ENCODE measurements at regions not wholly inside any gene's neighbourhood (a gene's known extent, or its start where the extent isn't known, plus 50 kb on each side); places are given as distances from the start of the nearest gene placed in this dataset.
A peak's percentile ranks its signal among the peaks of the same experiment; 100 is the strongest.

DNA sequence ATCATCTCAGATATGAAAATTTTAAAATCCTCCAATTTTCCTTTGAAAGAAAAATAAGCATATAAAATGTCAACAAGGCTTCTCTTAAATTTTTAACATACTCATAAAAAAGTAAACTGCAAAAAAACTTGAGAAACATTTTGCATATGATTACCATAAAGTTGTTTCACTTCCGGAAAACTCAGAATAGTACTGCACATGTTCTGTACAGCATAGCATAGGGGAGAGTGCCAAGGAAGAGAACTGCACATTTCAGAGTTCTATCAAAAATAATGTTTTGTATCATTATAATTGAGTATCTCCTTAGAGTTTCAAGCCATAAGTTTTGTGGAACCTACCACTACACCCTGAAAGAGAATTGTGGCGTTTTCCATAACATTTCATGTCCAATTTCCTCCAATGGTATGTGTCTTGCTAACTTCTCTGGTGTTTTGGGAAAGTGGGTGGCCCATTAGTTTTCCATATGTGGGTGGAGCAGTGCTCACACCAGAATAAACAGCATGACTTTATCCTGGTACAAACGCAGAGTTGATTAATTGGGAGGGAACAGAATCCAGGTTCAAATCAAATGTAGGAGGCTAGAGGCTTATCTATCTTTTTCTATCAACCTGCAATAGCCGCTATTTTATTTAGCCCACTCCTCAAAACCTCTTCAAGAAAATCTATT is 430.9 kb downstream of the LMO4 start:
- TF ChIP-seq CTCF (IDR thresholded peaks at IDR 0.05; ENCODE audit: extremely low read depth, low read depth, low read length) = no peak
- Histone ChIP-seq H3K4me1 (ENCODE audit: insufficient read depth, low read length) (peaks cover 10% of the 10 kb centered on the region), H3K36me3 (ENCODE audit: insufficient read depth, low read length) (no peaks in the 10 kb centered on the region), H3K27ac (ENCODE audit: low read depth, low read length) (no peak overlapping the region), H3K4me3 (ENCODE audit: insufficient read depth, low read length) (no peak overlapping the region), H3K27me3 (ENCODE audit: insufficient read depth, low read length) (no peaks in the 10 kb centered on the region), H3K4me2 (ENCODE audit: insufficient read depth, low read length) (no peak overlapping the region), H2AFZ (ENCODE audit: low read length) (no peak overlapping the region), H4K20me1 (ENCODE audit: insufficient read depth, low read length) (no peaks in the 10 kb centered on the region), H3K79me2 (ENCODE audit: insufficient read depth, low read length) (no peaks in the 10 kb centered on the region), H3K9me3 (ENCODE audit: low read depth, low read length) (no peaks in the 10 kb centered on the region)
- no peak for DNase-seq (ENCODE audit: insufficient read length, low spot score, missing footprints)

- Histone ChIP-seq H3K4me1 (ENCODE audit: insufficient read depth, low read length) (peaks cover 13% of the 10 kb centered on the region), H3K9me3 (ENCODE audit: low read depth, low read length) (no peaks in the 10 kb centered on the region), H3K36me3 (ENCODE audit: insufficient read depth, low read length) (no peaks in the 10 kb centered on the region), H3K4me3 (ENCODE audit: insufficient read depth, low read length) (no peak overlapping the region), H3K79me2 (ENCODE audit: insufficient read depth, low read length) (no peaks in the 10 kb centered on the region), H4K20me1 (ENCODE audit: insufficient read depth, low read length) (no peaks in the 10 kb centered on the region), H3K27me3 (ENCODE audit: insufficient read depth, low read length) (no peaks in the 10 kb centered on the region), H3K4me2 (ENCODE audit: insufficient read depth, low read length) (no peak overlapping the region), H2AFZ (ENCODE audit: low read length) (no peak overlapping the region), H3K27ac (ENCODE audit: low read depth, low read length) (no peak overlapping the region)
- TF ChIP-seq CTCF (IDR thresholded peaks at IDR 0.05; ENCODE audit: extremely low read depth, low read depth, low read length) = no peak
- no peak for DNase-seq (ENCODE audit: insufficient read length, low spot score, missing footprints)
Observed at GRCh38 chr1:87760155-87760554, 431.5 kb downstream of the LMO4 start.

DNA sequence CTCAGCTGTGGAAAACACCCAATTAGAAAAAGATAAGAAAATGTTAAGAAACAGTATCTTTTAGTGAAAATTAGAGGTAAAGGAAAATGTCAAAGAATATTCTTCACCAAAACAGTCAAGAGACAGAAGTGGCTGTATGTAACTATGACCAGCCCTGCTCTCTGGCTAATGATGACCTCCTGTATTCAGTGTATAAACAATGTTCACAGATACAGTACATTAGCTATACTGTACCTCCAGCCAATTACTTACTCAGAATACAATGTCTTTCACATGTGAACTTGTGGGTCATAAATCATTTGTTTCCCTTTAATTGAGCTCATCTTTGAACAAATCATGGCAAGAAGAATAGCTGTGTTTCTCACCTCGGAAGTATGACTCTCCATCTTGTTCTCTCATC is 432.0 kb downstream of the LMO4 start:
- Histone ChIP-seq H3K9me3 (ENCODE audit: low read depth, low read length) (no peaks in the 10 kb centered on the region), H3K79me2 (ENCODE audit: insufficient read depth, low read length) (no peaks in the 10 kb centered on the region), H3K36me3 (ENCODE audit: insufficient read depth, low read length) (no peaks in the 10 kb centered on the region), H3K4me3 (ENCODE audit: insufficient read depth, low read length) (no peak overlapping the region), H2AFZ (ENCODE audit: low read length) (no peak overlapping the region), H3K27me3 (ENCODE audit: insufficient read depth, low read length) (no peaks in the 10 kb centered on the region), H4K20me1 (ENCODE audit: insufficient read depth, low read length) (no peaks in the 10 kb centered on the region), H3K27ac (ENCODE audit: low read depth, low read length) (no peak overlapping the region), H3K4me2 (ENCODE audit: insufficient read depth, low read length) (no peak overlapping the region), H3K4me1 (ENCODE audit: insufficient read depth, low read length) (peaks cover 18% of the 10 kb centered on the region)
- no peak for DNase-seq (ENCODE audit: insufficient read length, low spot score, missing footprints)
- TF ChIP-seq CTCF (IDR thresholded peaks at IDR 0.05; ENCODE audit: extremely low read depth, low read depth, low read length) = no peak

- Histone ChIP-seq H2AFZ (ENCODE audit: low read length) (peak overlapping the region; percentile 30), H3K79me2 (ENCODE audit: insufficient read depth, low read length) (no peaks in the 10 kb centered on the region), H3K4me1 (ENCODE audit: insufficient read depth, low read length) (peaks cover 31% of the 10 kb centered on the region), H3K36me3 (ENCODE audit: insufficient read depth, low read length) (no peaks in the 10 kb centered on the region), H3K27ac (ENCODE audit: low read depth, low read length) (peak overlapping the region; percentile 86), H3K4me2 (ENCODE audit: insufficient read depth, low read length) (peak overlapping the region; percentile 45), H4K20me1 (ENCODE audit: insufficient read depth, low read length) (no peaks in the 10 kb centered on the region), H3K4me3 (ENCODE audit: insufficient read depth, low read length) (no peak overlapping the region), H3K9me3 (ENCODE audit: low read depth, low read length) (no peaks in the 10 kb centered on the region), H3K27me3 (ENCODE audit: insufficient read depth, low read length) (no peaks in the 10 kb centered on the region)
- TF ChIP-seq CTCF (IDR thresholded peaks at IDR 0.05; ENCODE audit: extremely low read depth, low read depth, low read length) = no peak
- no peak for DNase-seq (ENCODE audit: insufficient read length, low spot score, missing footprints)
Observed at GRCh38 chr1:87763483-87763882, 434.8 kb downstream of the LMO4 start.

All from osteoblast (primary cell).